T-helper 17 cell (primary cell): ENCODE measurements at regions not wholly inside any gene's neighbourhood (a gene's known extent, or its start where the extent isn't known, plus 50 kb on each side); places are given as distances from the start of the nearest gene placed in this dataset.

Experiments used
- ATAC-seq: fragments of 150-1000 bp; cut with Tn5 transposase; 2 replicates; pipeline ENCODE4 v1.10.0; 2021; ENCODE audit warnings: mild to moderate bottlenecking, moderate library complexity
- DNase-seq, 3 donors: peaks; one replicate each; pipeline versions ENCODE4 v3.0.0 to v3.0.0-alpha.2; 2020 to 2021
- H3K9me3 ChIP-seq: one replicate; pipeline ENCODE4 v1.7.0; 2013; ENCODE audit warnings: low read length, mild to moderate bottlenecking; ENCODE audit not compliant: control insufficient read depth, poor library complexity, severe bottlenecking
- H3K27ac Mint-ChIP-seq: one replicate; pipeline ENCODE4 v1.8.0; 2022; ENCODE audit warnings: mild to moderate bottlenecking, moderate library complexity, mixed read lengths
- H3K27me3 Mint-ChIP-seq: one replicate; pipeline ENCODE4 v1.8.0; 2022; ENCODE audit warnings: mixed read lengths
- H3K36me3 Mint-ChIP-seq: one replicate; pipeline ENCODE4 v1.8.0; 2022; ENCODE audit warnings: low read depth, mixed read lengths
- H3K4me1 Mint-ChIP-seq: one replicate; pipeline ENCODE4 v1.8.0; 2022; ENCODE audit warnings: mild to moderate bottlenecking, mixed read lengths
- H3K4me3 Mint-ChIP-seq: one replicate; pipeline ENCODE4 v1.8.0; 2022; ENCODE audit warnings: mild to moderate bottlenecking, moderate library complexity, mixed read lengths

- Mint-ChIP-seq H3K27me3 (no peaks in the 10 kb centered on the region), H3K4me1 (no peaks in the 10 kb centered on the region), H3K27ac (no peak overlapping the region), H3K4me3 (no peak overlapping the region), H3K36me3 (no peaks in the 10 kb centered on the region)
- DNase-seq: no peak
- no peaks in the 10 kb centered on the region for H3K9me3 ChIP-seq
- no peak for ATAC-seq
Observed at GRCh38 chr5:89628876-89629635, 746.1 kb upstream of the MEF2C start.

- ATAC-seq (no peak), DNase-seq (no peak)
- Mint-ChIP-seq H3K36me3 (no peaks in the 10 kb centered on the region), H3K4me3 (no peak overlapping the region), H3K27me3 (no peaks in the 10 kb centered on the region), H3K27ac (no peak overlapping the region), H3K4me1 (no peaks in the 10 kb centered on the region)
- no peaks in the 10 kb centered on the region for H3K9me3 ChIP-seq
Observed at GRCh38 chr5:89615839-89616518, 733.0 kb upstream of the MEF2C start.

GRCh38 chr5:89613222-89613956 lies 730.4 kb upstream of the MEF2C start:
- no peak overlapping the region for H3K4me3 Mint-ChIP-seq
- no peak overlapping the region for H3K27ac Mint-ChIP-seq
- no peaks in the 10 kb centered on the region for H3K9me3 ChIP-seq
- DNase-seq (no peak), ATAC-seq (no peak)
- no peaks in the 10 kb centered on the region for H3K4me1 Mint-ChIP-seq
- H3K36me3 Mint-ChIP-seq: no peaks in the 10 kb centered on the region
- H3K27me3 Mint-ChIP-seq: no peaks in the 10 kb centered on the region

GRCh38 chr5:89606939-89607534 lies 724.1 kb upstream of the MEF2C start:
- no peak overlapping the region for H3K4me3 Mint-ChIP-seq
- no peak for DNase-seq
- ATAC-seq: no peak
- no peaks in the 10 kb centered on the region for H3K27me3 Mint-ChIP-seq
- H3K9me3 ChIP-seq: no peaks in the 10 kb centered on the region
- H3K4me1 Mint-ChIP-seq: no peaks in the 10 kb centered on the region
- H3K27ac Mint-ChIP-seq: no peak overlapping the region
- no peaks in the 10 kb centered on the region for H3K36me3 Mint-ChIP-seq

GRCh38 chr5:89604342-89604741 lies 721.4 kb upstream of the MEF2C start:
- ATAC-seq (no peak), DNase-seq (no peak)
- H3K36me3 Mint-ChIP-seq: no peaks in the 10 kb centered on the region
- H3K27ac Mint-ChIP-seq: no peak overlapping the region
- no peaks in the 10 kb centered on the region for H3K27me3 Mint-ChIP-seq
- H3K4me3 Mint-ChIP-seq: no peak overlapping the region
- no peaks in the 10 kb centered on the region for H3K4me1 Mint-ChIP-seq
- no peaks in the 10 kb centered on the region for H3K9me3 ChIP-seq

DNA sequence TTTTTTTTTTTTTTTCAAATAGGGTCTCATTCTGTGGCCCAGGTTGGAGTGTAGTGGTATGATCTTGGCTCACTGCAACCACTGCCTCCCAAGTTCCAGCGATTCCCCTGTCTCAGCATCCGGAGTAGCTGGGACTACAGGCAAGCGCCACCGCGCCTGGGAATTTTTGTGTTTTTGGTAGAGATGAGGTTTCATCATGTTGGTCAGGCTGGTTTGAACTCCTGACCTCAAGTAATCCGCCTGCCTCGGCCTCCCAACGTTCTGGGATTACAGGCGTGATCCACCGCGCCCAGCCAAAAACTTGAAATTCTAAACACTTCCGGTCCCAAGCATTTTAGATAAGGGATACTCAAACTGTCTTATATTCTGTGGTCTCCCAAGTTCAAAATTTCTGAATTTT lies 718.9 kb upstream of the MEF2C start:
- ATAC-seq (no peak), DNase-seq (no peak)
- Mint-ChIP-seq H3K4me3 (no peak overlapping the region), H3K27me3 (no peaks in the 10 kb centered on the region), H3K36me3 (no peaks in the 10 kb centered on the region), H3K4me1 (no peaks in the 10 kb centered on the region), H3K27ac (no peak overlapping the region)
- H3K9me3 ChIP-seq: no peaks in the 10 kb centered on the region

GRCh38 chr5:89597878-89598277 lies 714.9 kb upstream of the MEF2C start:
- H3K4me1 Mint-ChIP-seq: no peaks in the 10 kb centered on the region
- H3K27ac Mint-ChIP-seq: no peak overlapping the region
- DNase-seq: no peak

GRCh38 chr5:89596821-89597220 lies 713.8 kb upstream of the MEF2C start:
- Mint-ChIP-seq H3K36me3 (no peaks in the 10 kb centered on the region), H3K27ac (no peak overlapping the region), H3K4me3 (no peak overlapping the region), H3K27me3 (no peaks in the 10 kb centered on the region), H3K4me1 (no peaks in the 10 kb centered on the region)
- ATAC-seq (no peak), DNase-seq (no peak)
- no peaks in the 10 kb centered on the region for H3K9me3 ChIP-seq

More at GRCh38 chr5:89597878-89598277, 714.9 kb upstream of the MEF2C start:
- Mint-ChIP-seq H3K4me3 (no peak overlapping the region), H3K36me3 (no peaks in the 10 kb centered on the region), H3K27me3 (no peaks in the 10 kb centered on the region)
- ATAC-seq: no peak
- no peaks in the 10 kb centered on the region for H3K9me3 ChIP-seq

- ATAC-seq (no peak), DNase-seq (no peak)
- H3K9me3 ChIP-seq: no peaks in the 10 kb centered on the region
- Mint-ChIP-seq H3K4me1 (no peaks in the 10 kb centered on the region), H3K27ac (no peak overlapping the region), H3K36me3 (no peaks in the 10 kb centered on the region), H3K27me3 (no peaks in the 10 kb centered on the region), H3K4me3 (no peak overlapping the region)
Observed at GRCh38 chr5:89595056-89595455, 712.1 kb upstream of the MEF2C start.

- no peak overlapping the region for H3K4me3 Mint-ChIP-seq
- DNase-seq (no peak), ATAC-seq (no peak)
- no peaks in the 10 kb centered on the region for H3K27me3 Mint-ChIP-seq
- H3K9me3 ChIP-seq: no peaks in the 10 kb centered on the region
- H3K36me3 Mint-ChIP-seq: no peaks in the 10 kb centered on the region
- H3K27ac Mint-ChIP-seq: no peak overlapping the region
- H3K4me1 Mint-ChIP-seq: peaks cover 3% of the 10 kb centered on the region
Observed at GRCh38 chr5:89584339-89584956, 701.5 kb upstream of the MEF2C start.

- Mint-ChIP-seq H3K27ac (no peak overlapping the region), H3K27me3 (no peaks in the 10 kb centered on the region), H3K4me3 (no peak overlapping the region), H3K36me3 (no peaks in the 10 kb centered on the region), H3K4me1 (peaks cover 3% of the 10 kb centered on the region)
- ATAC-seq: no peak
- DNase-seq: no peak
- H3K9me3 ChIP-seq: no peaks in the 10 kb centered on the region
Observed at GRCh38 chr5:89583534-89583933, 700.5 kb upstream of the MEF2C start.

DNA sequence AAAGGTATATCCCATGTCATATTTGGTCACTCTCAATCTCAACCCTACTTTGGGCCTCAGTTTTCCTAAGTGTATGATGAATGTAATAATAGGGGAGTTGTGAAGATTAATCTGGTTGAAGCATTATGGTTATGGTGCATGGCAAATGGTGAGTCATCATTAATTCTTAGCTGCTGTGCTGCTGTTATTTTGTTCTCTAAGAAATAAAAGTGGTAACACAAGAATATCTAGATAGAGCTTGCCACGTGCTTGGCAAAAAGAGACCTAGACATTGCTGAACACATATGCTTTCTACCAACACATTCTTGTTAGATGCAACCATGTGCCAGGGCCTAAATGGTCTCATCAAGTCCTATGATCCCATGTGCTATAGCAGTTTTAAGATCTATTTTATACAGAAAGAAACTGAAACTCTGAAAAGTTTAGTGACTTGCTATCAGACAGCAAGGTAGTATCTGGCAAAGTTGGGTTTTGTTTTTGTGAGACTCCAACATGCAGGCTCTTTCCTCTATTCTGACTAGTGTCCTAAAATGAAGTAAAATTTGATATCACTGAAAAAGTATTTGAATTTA lies 699.9 kb upstream of the MEF2C start:
- no peak overlapping the region for H3K27ac Mint-ChIP-seq
- ATAC-seq: no peak
- H3K4me1 Mint-ChIP-seq: peaks cover 3% of the 10 kb centered on the region
- no peaks in the 10 kb centered on the region for H3K27me3 Mint-ChIP-seq
- H3K9me3 ChIP-seq: no peaks in the 10 kb centered on the region
- H3K4me3 Mint-ChIP-seq: no peak overlapping the region
- H3K36me3 Mint-ChIP-seq: no peaks in the 10 kb centered on the region
- DNase-seq: no peak

DNA sequence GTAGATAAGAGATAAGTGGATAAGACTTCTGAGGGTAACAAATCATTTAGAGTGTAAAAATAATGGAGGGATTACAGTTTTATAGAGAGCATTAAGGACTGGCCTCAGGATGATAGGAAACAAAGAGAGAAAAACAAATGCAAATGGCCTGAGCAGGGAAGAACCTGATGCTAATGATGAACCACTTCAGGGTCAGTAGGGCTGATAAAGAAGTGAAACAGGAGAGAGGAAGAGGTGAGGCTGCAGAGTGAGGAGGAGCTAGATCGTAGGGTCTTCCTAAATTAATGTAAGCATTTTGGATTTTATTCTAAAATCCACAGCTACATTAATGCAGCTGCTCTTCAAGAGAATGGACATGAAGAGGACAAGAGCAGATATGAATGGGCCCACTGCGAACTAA lies 698.0 kb upstream of the MEF2C start:
- no peak overlapping the region for H3K4me3 Mint-ChIP-seq
- ATAC-seq: no peak

More for the DNA sequence above, 698.0 kb upstream of the MEF2C start:
- Mint-ChIP-seq H3K4me1 (peaks cover 3% of the 10 kb centered on the region), H3K27ac (no peak overlapping the region), H3K36me3 (no peaks in the 10 kb centered on the region), H3K27me3 (no peaks in the 10 kb centered on the region)
- H3K9me3 ChIP-seq: no peaks in the 10 kb centered on the region
- DNase-seq: no peak
